ENCODE measurements at regions not wholly inside any gene's neighbourhood (a gene's known extent, or its start where the extent isn't known, plus 50 kb on each side); places are given as distances from the start of the nearest gene placed in this dataset.

DNA sequence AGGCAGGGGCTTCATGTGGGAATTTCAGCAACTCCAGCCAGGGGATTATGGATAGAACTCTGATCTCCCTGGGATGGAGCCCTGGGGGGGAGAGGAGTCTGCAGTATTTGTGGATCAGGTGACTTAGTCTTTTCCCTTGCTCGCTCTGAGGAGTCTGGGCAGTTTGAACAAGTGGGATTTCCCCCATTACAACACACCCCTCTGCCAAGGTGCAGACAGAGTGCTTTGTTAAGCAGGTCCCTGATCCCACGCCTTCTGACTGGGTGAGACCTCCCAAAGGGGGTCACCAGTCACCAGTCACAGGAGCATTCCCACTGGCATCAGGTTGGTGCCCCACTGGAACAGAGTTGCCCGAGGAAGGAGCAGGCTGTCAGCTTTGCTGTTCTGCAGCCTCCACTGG, 123.9 kb downstream of the LHFPL1 start:
- TF ChIP-seq, protein P1, sequence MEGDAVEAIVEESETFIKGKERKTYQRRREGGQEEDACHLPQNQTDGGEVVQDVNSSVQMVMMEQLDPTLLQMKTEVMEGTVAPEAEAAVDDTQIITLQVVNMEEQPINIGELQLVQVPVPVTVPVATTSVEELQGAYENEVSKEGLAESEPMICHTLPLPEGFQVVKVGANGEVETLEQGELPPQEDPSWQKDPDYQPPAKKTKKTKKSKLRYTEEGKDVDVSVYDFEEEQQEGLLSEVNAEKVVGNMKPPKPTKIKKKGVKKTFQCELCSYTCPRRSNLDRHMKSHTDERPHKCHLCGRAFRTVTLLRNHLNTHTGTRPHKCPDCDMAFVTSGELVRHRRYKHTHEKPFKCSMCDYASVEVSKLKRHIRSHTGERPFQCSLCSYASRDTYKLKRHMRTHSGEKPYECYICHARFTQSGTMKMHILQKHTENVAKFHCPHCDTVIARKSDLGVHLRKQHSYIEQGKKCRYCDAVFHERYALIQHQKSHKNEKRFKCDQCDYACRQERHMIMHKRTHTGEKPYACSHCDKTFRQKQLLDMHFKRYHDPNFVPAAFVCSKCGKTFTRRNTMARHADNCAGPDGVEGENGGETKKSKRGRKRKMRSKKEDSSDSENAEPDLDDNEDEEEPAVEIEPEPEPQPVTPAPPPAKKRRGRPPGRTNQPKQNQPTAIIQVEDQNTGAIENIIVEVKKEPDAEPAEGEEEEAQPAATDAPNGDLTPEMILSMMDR (optimal IDR thresholded peaks at IDR 0.05 in 1 of 3, IDR thresholded peaks at IDR 0.05 in 1 of 3, conservative IDR thresholded peaks at IDR 0.05 in 1 of 3; ENCODE audit: extremely low read depth in 1 of 3, insufficient read depth in 2 of 3, low read length in 3 of 3) = no peak
- no peak for TF ChIP-seq EZH2 (IDR thresholded peaks at IDR 0.05; ENCODE audit: low read length)

Measured in keratinocyte (primary cell).